HepG2 (cell line): ENCODE measurements at regions not wholly inside any gene's neighbourhood (a gene's known extent, or its start where the extent isn't known, plus 50 kb on each side); places are given as distances from the start of the nearest gene placed in this dataset.

Experiments used
- ATAC-seq: fragments of 200-7000 bp; cut with Tn5 transposase; 3 replicates; pipeline ENCODE4 v1.9.1; 2020; ENCODE audit warnings: mild to moderate bottlenecking, moderate library complexity
- BruUV-seq: library from RNA; stranded (reverse); fragments of 400-500 nt; replicated peaks from 2 replicates; lab custom pipeline; 2021; lab: Mats Ljungman, UMichigan
- CTCF ChIA-PET: fragments of 300-600 bp; formaldehyde crosslinking; extraction: SDS; loops from one replicate; lab custom pipeline; 2021; ENCODE audit warnings: low total read pairs, inconsistent platforms, low intra/inter-chr PET ratio; lab: Yijun Ruan, JAX
- POLR2A ChIA-PET: fragments of 350-600 bp; sonication (Branson Sonifier 250); formaldehyde crosslinking; loops from one replicate; lab custom pipeline; 2020; ENCODE audit warnings: antibody characterized with exemption, inconsistent platforms; lab: Yijun Ruan, JAX
- DNase-seq: peaks from one replicate; pipeline ENCODE4 v3.0.0-alpha.2; 2015; ENCODE audit warnings: low spot score
- FAIRE-seq: peaks from 3 replicates; lab custom pipeline; 2011; peaks lifted over from hg19 to GRCh38; lab: Jason Lieb, UNC
- H2AFZ ChIP-seq: one replicate; pipeline ENCODE4 v1.6.1; 2011; ENCODE audit warnings: low read length, inconsistent platforms
- H3K27ac ChIP-seq: fragments of 300-600 bp; 3 replicates; pipeline ENCODE4 v1.8.0; 2011; ENCODE audit warnings: mixed run types, mild to moderate bottlenecking, mixed read lengths, low read length, inconsistent platforms; ENCODE audit not compliant: insufficient read depth; ENCODE audit errors: extremely low read length
- H3K27me3 ChIP-seq, 2 experiments: fragments of 200-600 bp in 1 of 2; 2 replicates in 1 of 2; 3 replicates in 1 of 2; pipeline versions ENCODE4 v1.6.0 to v1.8.0; 2011; ENCODE audit warnings: low read length in 2 of 2, mild to moderate bottlenecking in 2 of 2, moderate library complexity in 2 of 2, inconsistent platforms in 1 of 2; ENCODE audit not compliant: insufficient read depth in 2 of 2, control insufficient read depth in 1 of 2
- H3K36me3 ChIP-seq, 2 experiments: fragments of 200-600 bp in 1 of 2; replicated peaks in 1 of 2; 2 replicates in 1 of 2; 3 replicates in 1 of 2; pipeline versions ENCODE4 v1.5.1 to v1.8.0; 2011; ENCODE audit warnings: low read length in 2 of 2, inconsistent platforms in 1 of 2; ENCODE audit not compliant: insufficient read depth in 2 of 2, control insufficient read depth in 1 of 2
- H3K4me1 ChIP-seq: 2 replicates; pipeline ENCODE4 v1.5.1; 2012; ENCODE audit warnings: low read length, inconsistent platforms; ENCODE audit not compliant: insufficient read depth
- H3K4me2 ChIP-seq: 2 replicates; pipeline ENCODE4 v1.6.0; 2011; ENCODE audit warnings: low read depth, low read length, inconsistent platforms
- H3K4me3 ChIP-seq, 3 experiments: fragments of 200-600 bp in 1 of 3; sonication (generic), shearing (Covaris generic) in 1 of 3; replicated peaks in 1 of 3; 2 replicates each; pipeline ENCODE4 v1.5.1; 2011 to 2016; ENCODE audit warnings: low read length in 3 of 3, inconsistent platforms in 2 of 3, low read depth in 2 of 3, mild to moderate bottlenecking in 2 of 3, control low read depth in 1 of 3, mixed read lengths in 1 of 3; ENCODE audit not compliant: insufficient read depth in 1 of 3
- H3K79me2 ChIP-seq: one replicate; pipeline ENCODE4 v1.6.1; 2011; ENCODE audit warnings: low read length, inconsistent platforms; ENCODE audit not compliant: insufficient read depth
- H3K9ac ChIP-seq: 2 replicates; pipeline ENCODE4 v1.6.0; 2011; ENCODE audit warnings: mild to moderate bottlenecking, low read depth, low read length, inconsistent platforms; ENCODE audit not compliant: insufficient read depth
- H3K9me3 ChIP-seq: 2 replicates; pipeline ENCODE4 v1.5.1; 2012; ENCODE audit warnings: mild to moderate bottlenecking, low read length
- H4K20me1 ChIP-seq: 2 replicates; pipeline ENCODE4 v1.6.0; 2011; ENCODE audit warnings: inconsistent platforms, mild to moderate bottlenecking, low read length, moderate library complexity; ENCODE audit not compliant: insufficient read depth
- ARID3A ChIP-seq: IDR thresholded peaks from 2 replicates; pipeline ENCODE4 v1.6.1; 2012; ENCODE audit warnings: low read depth, low read length, improper control_type of control experiment
- CTCF ChIP-seq: sonication (generic); formaldehyde crosslinking; IDR thresholded peaks from 2 replicates; pipeline ENCODE4 v1.5.0; 2020; ENCODE audit warnings: mild to moderate bottlenecking, missing genetic modification reagents, moderate library complexity
- E2F5 ChIP-seq: sonication (generic); formaldehyde crosslinking; conservative IDR thresholded peaks from 2 replicates; pipeline ENCODE4 v1.4.0; 2020; ENCODE audit warnings: missing genetic modification reagents
- KLF11 ChIP-seq: IDR thresholded peaks from 2 replicates; pipeline ENCODE4 v1.6.1; 2016; ENCODE audit warnings: missing compliant biosample characterization
- MAZ ChIP-seq, 2 experiments: sonication (generic) in 1 of 2; formaldehyde crosslinking in 1 of 2; IDR thresholded peaks; 2 replicates each; pipeline versions ENCODE4 v1.5.0 to v1.6.1; 2012 to 2020; ENCODE audit warnings: low read depth in 2 of 2, mild to moderate bottlenecking in 2 of 2, borderline replicate concordance in 1 of 2, improper control_type of control experiment in 1 of 2, low read length in 1 of 2, missing genetic modification reagents in 1 of 2, moderate library complexity in 1 of 2
- RAD21 ChIP-seq: fragments of 450-650 bp; formaldehyde crosslinking; IDR thresholded peaks from 2 replicates; pipeline ENCODE4 v1.5.0; 2020; ENCODE audit warnings: mild to moderate bottlenecking
- SMC3 ChIP-seq: IDR thresholded peaks from 2 replicates; pipeline ENCODE4 v1.6.1; 2011; ENCODE audit warnings: low read length, improper control_type of control experiment
- SRF ChIP-seq: IDR thresholded peaks from 2 replicates; pipeline ENCODE4 v1.6.1; 2011; ENCODE audit warnings: mild to moderate bottlenecking, low read depth, low read length, moderate library complexity
- STAG1 ChIP-seq: sonication (generic); formaldehyde crosslinking; IDR thresholded peaks from 2 replicates; pipeline ENCODE4 v1.4.0; 2020; ENCODE audit warnings: missing genetic modification reagents
- ZNF124 ChIP-seq: sonication (generic); formaldehyde crosslinking; IDR thresholded peaks from 2 replicates; pipeline ENCODE4 v1.4.0; 2020; ENCODE audit warnings: missing genetic modification reagents
- ZNF362 ChIP-seq: sonication (generic); formaldehyde crosslinking; IDR thresholded peaks from 2 replicates; pipeline ENCODE4 v1.4.0; 2020; ENCODE audit warnings: missing genetic modification reagents, mild to moderate bottlenecking, borderline replicate concordance
- WGBS: methylation state at CpG from one replicate; pipeline ENCODE4 v1.1.6; 2017; ENCODE audit warnings: low lambda C conversion rate; 5-methylcytosine and 5-hydroxymethylcytosine counted together
- in situ Hi-C: cut with HindIII; loops from 2 replicates; pipeline ENCODE4 v1.10.0; 2017; ENCODE audit warnings: low pct_unique_long_range_greater_than_20kb; ENCODE audit not compliant: extremely low pct_ligation_motif_present
- intact Hi-C: fragments of 100-400 bp; cut with micrococcal nuclease; formaldehyde crosslinking; loops from one replicate; pipeline ENCODE4 v1.10.0; 2022; ENCODE audit not compliant: unreplicated experiment

GRCh38 chr4:153142700-153143438 lies 61.4 kb upstream of the TRIM2 start:
- Histone ChIP-seq H3K27ac (no peak overlapping the region), H4K20me1 (no peaks in the 10 kb centered on the region), H3K9me3 (no peaks in the 10 kb centered on the region), H3K79me2 (no peaks in the 10 kb centered on the region), H2AFZ (no peak overlapping the region), H3K9ac (no peak overlapping the region), H3K36me3 (no peaks in the 10 kb centered on the region), H3K4me3 (no peak overlapping the region; a peak in 1 of 6 replicates), H3K4me1 (peaks cover 14% of the 10 kb centered on the region), H3K4me2 (0 out of 2 replicates have a peak overlapping the region, but pooled peaks have one; percentile 19), H3K27me3 (0 out of 5 replicates have a peak, but pooled peaks cover 0 to 2% of the 10 kb centered on the region in 2 experiments)
- DNase-seq, result peak; percentile 63
- BruUV-seq, result no TSS peak
- WGBS, result 12% methylated on average over 7 of the region's 7 CpGs
- CTCF ChIA-PET, result interaction anchor here (0.9 to 2.1 kb wide), 2 partner anchors 176 to 432 kb away, joined by 3 to 44 read pairs; no protein-coding TSS in a partner anchor
- intact Hi-C loops, result loop anchor here (1.0 to 5.0 kb wide), 4 partner anchors 61 to 499 kb away; partner anchors contain the start of gene TRIM2
- POLR2A ChIA-PET, result no interaction called here
- peak; percentile 88 for ATAC-seq
- TF ChIP-seq RAD21 (CRISPR knock-in tag), result peak; percentile 63
- TF ChIP-seq CTCF, result peak; percentile 77
- peak; percentile 88 for TF ChIP-seq STAG1
- no peak for TF ChIP-seq E2F5
- 0 out of 2 replicates have a peak, but pooled peaks have one; percentile 29 for TF ChIP-seq ZNF124
- TF ChIP-seq ARID3A, result peak; percentile 77; the same call in 1 of the 2 replicates
- TF ChIP-seq ZNF362, result no peak
- TF ChIP-seq MAZ (IDR thresholded peaks at IDR 0.05; ENCODE audit: borderline replicate concordance, low read depth, low read length), result no peak
- no peak for TF ChIP-seq MAZ (CRISPR knock-in tag; IDR thresholded peaks at IDR 0.05; ENCODE audit: low read depth)
- TF ChIP-seq SMC3, result peak; percentile 89
- TF ChIP-seq KLF11 (CRISPR knock-in tag), result 0 out of 2 replicates have a peak, but pooled peaks have one; percentile 13
- TF ChIP-seq SRF, result peak; percentile 82; the same call in 1 of the 2 replicates
- in situ Hi-C loops, result loop anchor here (5.0 kb wide), 1 partner anchor 174 kb away; no protein-coding TSS in a partner anchor
- peak; percentile 72 for FAIRE-seq
